B cell (primary cell): ENCODE measurements at regions not wholly inside any gene's neighbourhood (a gene's known extent, or its start where the extent isn't known, plus 50 kb on each side); places are given as distances from the start of the nearest gene placed in this dataset.

ENCODE experiments used
- EZH2 ChIP-seq: IDR thresholded peaks from 2 replicates; pipeline ENCODE4 v1.6.1; 2012; ENCODE audit warnings: borderline replicate concordance, low read depth, mild to moderate bottlenecking, moderate library complexity, low read length; ENCODE audit not compliant: insufficient read depth, poor library complexity, severe bottlenecking
- TF ChIP-seq, protein P1 (sequence below): fragments of 200-600 bp; IDR thresholded peaks from one replicate; pipeline ENCODE4 v1.8.0; 2022; ENCODE audit warnings: antibody characterized with exemption, mild to moderate bottlenecking

GRCh38 chr12:124452576-124453331 is 114.7 kb downstream of the NCOR2 start:
- no peak for TF ChIP-seq EZH2
- TF ChIP-seq, protein P1, sequence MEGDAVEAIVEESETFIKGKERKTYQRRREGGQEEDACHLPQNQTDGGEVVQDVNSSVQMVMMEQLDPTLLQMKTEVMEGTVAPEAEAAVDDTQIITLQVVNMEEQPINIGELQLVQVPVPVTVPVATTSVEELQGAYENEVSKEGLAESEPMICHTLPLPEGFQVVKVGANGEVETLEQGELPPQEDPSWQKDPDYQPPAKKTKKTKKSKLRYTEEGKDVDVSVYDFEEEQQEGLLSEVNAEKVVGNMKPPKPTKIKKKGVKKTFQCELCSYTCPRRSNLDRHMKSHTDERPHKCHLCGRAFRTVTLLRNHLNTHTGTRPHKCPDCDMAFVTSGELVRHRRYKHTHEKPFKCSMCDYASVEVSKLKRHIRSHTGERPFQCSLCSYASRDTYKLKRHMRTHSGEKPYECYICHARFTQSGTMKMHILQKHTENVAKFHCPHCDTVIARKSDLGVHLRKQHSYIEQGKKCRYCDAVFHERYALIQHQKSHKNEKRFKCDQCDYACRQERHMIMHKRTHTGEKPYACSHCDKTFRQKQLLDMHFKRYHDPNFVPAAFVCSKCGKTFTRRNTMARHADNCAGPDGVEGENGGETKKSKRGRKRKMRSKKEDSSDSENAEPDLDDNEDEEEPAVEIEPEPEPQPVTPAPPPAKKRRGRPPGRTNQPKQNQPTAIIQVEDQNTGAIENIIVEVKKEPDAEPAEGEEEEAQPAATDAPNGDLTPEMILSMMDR, result no peak
